ENCODE measurements at regions not wholly inside any gene's neighbourhood (a gene's known extent, or its start where the extent isn't known, plus 50 kb on each side); places are given as distances from the start of the nearest gene placed in this dataset.

GRCh38 chr1:60681095-60681860 is 401.1 kb upstream of the NFIA start (continued):
- TF ChIP-seq TCF12 (IDR thresholded peaks at IDR 0.05; ENCODE audit: low read depth, low read length) (no peak), CEBPB (IDR thresholded peaks at IDR 0.05; ENCODE audit: low read depth, low read length) (no peak)
